ENCODE measurements at regions not wholly inside any gene's neighbourhood (a gene's known extent, or its start where the extent isn't known, plus 50 kb on each side); places are given as distances from the start of the nearest gene placed in this dataset.

DNA sequence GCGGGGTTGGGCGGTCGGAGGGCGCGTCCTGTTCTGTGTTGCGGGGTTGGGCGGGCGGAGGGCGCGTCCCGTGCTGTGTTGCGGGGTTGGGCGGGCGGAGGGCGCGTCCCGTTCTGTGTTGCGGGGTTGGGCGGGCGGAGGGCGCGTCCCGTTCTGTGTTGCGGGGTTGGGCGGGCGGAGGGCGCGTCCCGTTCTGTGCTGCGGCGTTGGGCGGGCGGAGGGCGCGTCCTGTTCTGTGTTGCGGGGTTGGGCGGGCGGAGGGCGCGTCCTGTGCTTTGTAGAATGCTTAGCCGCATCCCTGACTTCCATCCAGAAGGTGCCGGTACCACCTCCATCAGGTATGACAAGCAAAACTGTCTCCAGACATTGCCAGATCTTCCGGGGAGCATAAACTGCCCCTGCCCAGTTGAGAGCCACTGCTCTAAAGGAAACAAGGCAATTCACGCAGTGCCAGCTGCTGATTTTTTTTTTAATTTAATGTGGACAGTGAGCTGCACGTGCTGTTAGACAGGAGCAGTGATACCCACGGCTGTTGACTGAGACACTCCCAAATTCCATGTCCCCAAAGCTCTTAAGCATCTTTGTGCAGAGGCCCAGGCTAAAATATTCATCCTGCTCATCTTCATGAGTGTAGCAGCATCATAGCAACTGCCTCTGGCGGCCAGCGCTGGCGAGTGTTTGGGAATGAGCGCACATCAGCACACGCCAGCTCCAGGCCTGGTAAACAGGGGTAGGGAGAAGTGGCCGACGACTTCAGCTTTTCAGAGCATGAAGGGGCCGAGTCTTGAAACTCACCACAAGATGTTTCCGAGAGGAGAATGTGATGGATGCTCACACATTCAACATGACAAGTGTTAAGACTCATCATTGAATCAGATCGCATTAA lies 284.4 kb upstream of the CDH4 start:
- ChIA-PET CTCF (ENCODE audit: unreplicated experiment) (no interaction called here), POLR2A (no interaction called here)
- DNase-seq (ENCODE audit: low spot score), result no peak
- no TSS peak for BruUV-seq (replicated peaks)
- Histone ChIP-seq H3K9me3 (ENCODE audit: low read length) (no peaks in the 10 kb centered on the region), H3K4me2 (ENCODE audit: low read length) (no peak overlapping the region), H3K27ac (ENCODE audit: low read depth, low read length, poor library complexity, severe bottlenecking) (no peak overlapping the region), H4K20me1 (ENCODE audit: insufficient read depth, low read length) (no peaks in the 10 kb centered on the region), H3K9me2 (ENCODE audit: insufficient read depth, low read length) (no peaks in the 10 kb centered on the region), H2AFZ (ENCODE audit: low read length) (no peak overlapping the region), H3K36me3 (ENCODE audit: insufficient read depth, low read length) (no peaks in the 10 kb centered on the region), H3K79me2 (ENCODE audit: insufficient read depth, low read depth, low read length) (no peaks in the 10 kb centered on the region), H3K4me3 (ENCODE audit: low read depth, low read length, poor library complexity, severe bottlenecking) (no peak overlapping the region), H3K4me1 (ENCODE audit: insufficient read depth, low read length, poor library complexity, severe bottlenecking) (no peaks in the 10 kb centered on the region)
- intact Hi-C loops (cut with micrococcal nuclease; ENCODE audit: unreplicated experiment), result no loop called here
- TF ChIP-seq, protein P1, sequence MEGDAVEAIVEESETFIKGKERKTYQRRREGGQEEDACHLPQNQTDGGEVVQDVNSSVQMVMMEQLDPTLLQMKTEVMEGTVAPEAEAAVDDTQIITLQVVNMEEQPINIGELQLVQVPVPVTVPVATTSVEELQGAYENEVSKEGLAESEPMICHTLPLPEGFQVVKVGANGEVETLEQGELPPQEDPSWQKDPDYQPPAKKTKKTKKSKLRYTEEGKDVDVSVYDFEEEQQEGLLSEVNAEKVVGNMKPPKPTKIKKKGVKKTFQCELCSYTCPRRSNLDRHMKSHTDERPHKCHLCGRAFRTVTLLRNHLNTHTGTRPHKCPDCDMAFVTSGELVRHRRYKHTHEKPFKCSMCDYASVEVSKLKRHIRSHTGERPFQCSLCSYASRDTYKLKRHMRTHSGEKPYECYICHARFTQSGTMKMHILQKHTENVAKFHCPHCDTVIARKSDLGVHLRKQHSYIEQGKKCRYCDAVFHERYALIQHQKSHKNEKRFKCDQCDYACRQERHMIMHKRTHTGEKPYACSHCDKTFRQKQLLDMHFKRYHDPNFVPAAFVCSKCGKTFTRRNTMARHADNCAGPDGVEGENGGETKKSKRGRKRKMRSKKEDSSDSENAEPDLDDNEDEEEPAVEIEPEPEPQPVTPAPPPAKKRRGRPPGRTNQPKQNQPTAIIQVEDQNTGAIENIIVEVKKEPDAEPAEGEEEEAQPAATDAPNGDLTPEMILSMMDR (conservative IDR thresholded peaks at IDR 0.05; ENCODE audit: low read length), result no peak
- no peak for TF ChIP-seq EZH2phosphoT487 (IDR thresholded peaks at IDR 0.05; ENCODE audit: borderline replicate concordance, low read depth, low read length)

DNA sequence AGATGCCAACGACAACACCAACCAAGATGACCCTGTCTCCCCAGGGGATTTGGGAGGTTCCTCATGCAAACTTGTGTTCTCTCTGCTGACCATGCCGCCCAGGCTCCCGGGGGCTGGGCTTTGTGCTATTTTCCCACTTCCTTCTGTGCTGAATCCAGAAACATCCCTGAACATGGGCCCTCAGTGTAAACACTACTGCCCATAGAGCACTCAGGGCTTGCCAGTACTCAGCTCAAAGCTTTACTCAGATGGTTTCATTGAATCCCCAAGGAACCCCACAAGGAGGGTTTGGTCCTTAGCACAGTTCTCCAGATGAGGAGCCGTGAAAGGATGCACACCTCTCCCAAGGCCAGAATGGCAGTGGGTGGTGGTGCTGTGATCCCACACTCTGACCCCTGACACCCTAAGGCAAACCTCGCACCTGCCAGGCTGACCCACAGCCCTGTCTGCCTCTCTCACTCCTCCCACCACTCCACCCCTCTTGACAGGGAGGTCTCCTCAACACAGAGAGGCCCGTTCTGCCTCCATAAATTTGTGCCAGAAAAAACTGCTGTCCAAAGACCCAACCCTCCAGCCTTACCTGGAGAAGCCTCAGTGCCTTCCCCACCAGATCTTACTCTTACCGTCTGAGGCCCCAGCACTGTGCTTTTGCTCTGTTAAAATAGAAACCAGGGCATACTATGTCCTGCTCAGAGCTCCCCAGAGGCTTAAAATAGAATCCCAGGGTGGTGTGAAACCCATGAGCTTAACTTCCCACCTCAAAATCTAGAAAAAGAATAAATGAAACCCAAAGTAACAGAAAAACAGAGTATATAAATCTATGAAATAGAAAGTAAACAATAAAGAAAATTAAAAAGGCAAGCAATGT lies 283.0 kb upstream of the CDH4 start:
- DNase-seq (ENCODE audit: low spot score), result no peak
- TF ChIP-seq, protein P1 (conservative IDR thresholded peaks at IDR 0.05; ENCODE audit: low read length), result no peak
- TF ChIP-seq EZH2phosphoT487 (IDR thresholded peaks at IDR 0.05; ENCODE audit: borderline replicate concordance, low read depth, low read length), result no peak
- no peaks in the 10 kb centered on the region for H3K79me2 ChIP-seq (ENCODE audit: insufficient read depth, low read depth, low read length)
- no TSS peak for BruUV-seq (replicated peaks)
- H3K4me2 ChIP-seq (ENCODE audit: low read length), result no peak overlapping the region
- no peak overlapping the region for H3K27ac ChIP-seq (ENCODE audit: low read depth, low read length, poor library complexity, severe bottlenecking)
- no peaks in the 10 kb centered on the region for H3K4me1 ChIP-seq (ENCODE audit: insufficient read depth, low read length, poor library complexity, severe bottlenecking)
- intact Hi-C loops (cut with micrococcal nuclease; ENCODE audit: unreplicated experiment), result no loop called here
- ChIA-PET CTCF (ENCODE audit: unreplicated experiment) (no interaction called here), POLR2A (no interaction called here)
- H3K9me3 ChIP-seq (ENCODE audit: low read length), result no peaks in the 10 kb centered on the region
- H2AFZ ChIP-seq (ENCODE audit: low read length), result no peak overlapping the region
- no peaks in the 10 kb centered on the region for H4K20me1 ChIP-seq (ENCODE audit: insufficient read depth, low read length)
- no peak overlapping the region for H3K4me3 ChIP-seq (ENCODE audit: low read depth, low read length, poor library complexity, severe bottlenecking)
- no peaks in the 10 kb centered on the region for H3K36me3 ChIP-seq (ENCODE audit: insufficient read depth, low read length)
- H3K9me2 ChIP-seq (ENCODE audit: insufficient read depth, low read length), result no peaks in the 10 kb centered on the region

Measured in OCI-LY7 (cell line).